ENCODE measurements at regions not wholly inside any gene's neighbourhood (a gene's known extent, or its start where the extent isn't known, plus 50 kb on each side); places are given as distances from the start of the nearest gene placed in this dataset.
"Not testable (repeated sequence)": the region's sequence is repeated elsewhere in the genome, so short reads cannot be mapped to it uniquely, and the experiment has no call there.

GRCh38 chr5:154702477-154702876 is 52.7 kb upstream of the LARP1 start:
- DNase-seq, result no peak

- DNase-seq, result not testable (repeated sequence)
Measured at GRCh38 chr5:154701725-154702124, 53.5 kb upstream of the LARP1 start.

- DNase-seq, result no peak
Measured at GRCh38 chr5:154701181-154701580, 54.0 kb upstream of the LARP1 start.

GRCh38 chr5:154700289-154700928 is 54.8 kb upstream of the LARP1 start:
- DNase-seq, result not testable (repeated sequence)

- no peak for DNase-seq
Measured at GRCh38 chr5:154698763-154699162, 56.4 kb upstream of the LARP1 start.

- no peak for DNase-seq
Measured at GRCh38 chr5:154697371-154697770, 57.8 kb upstream of the LARP1 start.

GRCh38 chr5:154696891-154697290 is 58.3 kb upstream of the LARP1 start:
- DNase-seq, result no peak

- DNase-seq, result no peak
Measured at GRCh38 chr5:154694159-154694558, 61.0 kb upstream of the LARP1 start.

GRCh38 chr5:154690488-154690887 is 64.7 kb upstream of the LARP1 start:
- no peak for DNase-seq

- DNase-seq, result no peak
Measured at GRCh38 chr5:154686490-154686889, 68.7 kb upstream of the LARP1 start.

GRCh38 chr5:154683101-154683880 is 71.9 kb upstream of the LARP1 start:
- no peak for DNase-seq

- DNase-seq, result no peak
Measured at GRCh38 chr5:154679501-154679900, 75.7 kb upstream of the LARP1 start.

- peak; percentile 17 for DNase-seq
Measured at GRCh38 chr5:154677921-154678320, 77.3 kb upstream of the LARP1 start.

- no peak for DNase-seq
Measured at GRCh38 chr5:154676508-154676907, 78.7 kb upstream of the LARP1 start.

- no peak for DNase-seq
Measured at GRCh38 chr5:154674029-154674428, 81.1 kb upstream of the LARP1 start.

- DNase-seq, result no peak
Measured at GRCh38 chr5:154673506-154673905, 81.7 kb upstream of the LARP1 start.

GRCh38 chr5:154669913-154670312 is 85.3 kb upstream of the LARP1 start:
- not testable (repeated sequence) for DNase-seq

- DNase-seq, result no peak
Measured at GRCh38 chr5:154669402-154669801, 85.8 kb upstream of the LARP1 start.

- DNase-seq, result no peak
Measured at GRCh38 chr5:154664869-154665268, 90.3 kb upstream of the LARP1 start.

GRCh38 chr5:154663424-154663823 is 91.8 kb upstream of the LARP1 start:
- no peak for DNase-seq

GRCh38 chr5:154654486-154655371 is 100.4 kb upstream of the LARP1 start:
- peak; percentile 50 for DNase-seq

- no peak for DNase-seq
Measured at GRCh38 chr5:154653764-154654485, 101.3 kb upstream of the LARP1 start.

- DNase-seq, result no peak
Measured at GRCh38 chr5:154653418-154653763, 101.8 kb upstream of the LARP1 start.

All from dermis blood vessel endothelial cell (primary cell).